ENCODE measurements at regions not wholly inside any gene's neighbourhood (a gene's known extent, or its start where the extent isn't known, plus 50 kb on each side); places are given as distances from the start of the nearest gene placed in this dataset.

DNA sequence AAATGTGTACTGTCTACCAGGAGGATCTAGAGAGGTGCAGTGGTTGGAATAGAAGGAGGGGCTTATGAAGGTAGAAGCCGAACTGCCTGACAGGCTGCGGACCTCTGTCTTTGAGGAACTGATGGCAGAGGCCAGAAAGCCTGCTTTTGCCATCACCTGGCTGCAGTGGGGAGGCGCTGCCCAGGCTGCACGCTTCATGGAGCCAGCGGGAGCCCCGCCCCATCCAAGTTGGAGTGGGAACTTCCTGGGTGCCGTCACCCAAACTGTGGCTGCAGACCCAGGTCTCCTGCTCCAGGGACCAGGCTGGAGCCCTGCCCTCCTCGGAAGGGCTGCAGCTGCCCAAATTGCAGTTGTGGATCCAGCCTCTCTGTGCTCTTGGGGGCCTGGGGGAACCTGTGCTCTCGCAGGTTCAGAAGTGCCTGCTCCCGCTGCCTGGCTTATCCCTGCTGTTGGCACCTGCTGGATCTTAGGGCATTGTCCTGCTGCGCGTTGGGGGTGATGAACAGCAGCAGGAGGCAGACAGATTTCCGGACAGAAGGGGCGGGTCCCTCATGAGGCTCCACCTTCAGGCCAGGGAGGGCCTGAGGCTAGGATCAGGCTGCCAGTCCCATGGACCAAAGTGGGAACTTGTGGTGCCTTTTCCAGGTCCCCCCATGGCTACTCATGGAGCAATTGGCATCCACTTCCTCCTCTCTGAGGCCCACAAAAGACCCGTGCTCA is 118.0 kb upstream of the PLPPR4 start (continued):
- TF ChIP-seq, protein P1, sequence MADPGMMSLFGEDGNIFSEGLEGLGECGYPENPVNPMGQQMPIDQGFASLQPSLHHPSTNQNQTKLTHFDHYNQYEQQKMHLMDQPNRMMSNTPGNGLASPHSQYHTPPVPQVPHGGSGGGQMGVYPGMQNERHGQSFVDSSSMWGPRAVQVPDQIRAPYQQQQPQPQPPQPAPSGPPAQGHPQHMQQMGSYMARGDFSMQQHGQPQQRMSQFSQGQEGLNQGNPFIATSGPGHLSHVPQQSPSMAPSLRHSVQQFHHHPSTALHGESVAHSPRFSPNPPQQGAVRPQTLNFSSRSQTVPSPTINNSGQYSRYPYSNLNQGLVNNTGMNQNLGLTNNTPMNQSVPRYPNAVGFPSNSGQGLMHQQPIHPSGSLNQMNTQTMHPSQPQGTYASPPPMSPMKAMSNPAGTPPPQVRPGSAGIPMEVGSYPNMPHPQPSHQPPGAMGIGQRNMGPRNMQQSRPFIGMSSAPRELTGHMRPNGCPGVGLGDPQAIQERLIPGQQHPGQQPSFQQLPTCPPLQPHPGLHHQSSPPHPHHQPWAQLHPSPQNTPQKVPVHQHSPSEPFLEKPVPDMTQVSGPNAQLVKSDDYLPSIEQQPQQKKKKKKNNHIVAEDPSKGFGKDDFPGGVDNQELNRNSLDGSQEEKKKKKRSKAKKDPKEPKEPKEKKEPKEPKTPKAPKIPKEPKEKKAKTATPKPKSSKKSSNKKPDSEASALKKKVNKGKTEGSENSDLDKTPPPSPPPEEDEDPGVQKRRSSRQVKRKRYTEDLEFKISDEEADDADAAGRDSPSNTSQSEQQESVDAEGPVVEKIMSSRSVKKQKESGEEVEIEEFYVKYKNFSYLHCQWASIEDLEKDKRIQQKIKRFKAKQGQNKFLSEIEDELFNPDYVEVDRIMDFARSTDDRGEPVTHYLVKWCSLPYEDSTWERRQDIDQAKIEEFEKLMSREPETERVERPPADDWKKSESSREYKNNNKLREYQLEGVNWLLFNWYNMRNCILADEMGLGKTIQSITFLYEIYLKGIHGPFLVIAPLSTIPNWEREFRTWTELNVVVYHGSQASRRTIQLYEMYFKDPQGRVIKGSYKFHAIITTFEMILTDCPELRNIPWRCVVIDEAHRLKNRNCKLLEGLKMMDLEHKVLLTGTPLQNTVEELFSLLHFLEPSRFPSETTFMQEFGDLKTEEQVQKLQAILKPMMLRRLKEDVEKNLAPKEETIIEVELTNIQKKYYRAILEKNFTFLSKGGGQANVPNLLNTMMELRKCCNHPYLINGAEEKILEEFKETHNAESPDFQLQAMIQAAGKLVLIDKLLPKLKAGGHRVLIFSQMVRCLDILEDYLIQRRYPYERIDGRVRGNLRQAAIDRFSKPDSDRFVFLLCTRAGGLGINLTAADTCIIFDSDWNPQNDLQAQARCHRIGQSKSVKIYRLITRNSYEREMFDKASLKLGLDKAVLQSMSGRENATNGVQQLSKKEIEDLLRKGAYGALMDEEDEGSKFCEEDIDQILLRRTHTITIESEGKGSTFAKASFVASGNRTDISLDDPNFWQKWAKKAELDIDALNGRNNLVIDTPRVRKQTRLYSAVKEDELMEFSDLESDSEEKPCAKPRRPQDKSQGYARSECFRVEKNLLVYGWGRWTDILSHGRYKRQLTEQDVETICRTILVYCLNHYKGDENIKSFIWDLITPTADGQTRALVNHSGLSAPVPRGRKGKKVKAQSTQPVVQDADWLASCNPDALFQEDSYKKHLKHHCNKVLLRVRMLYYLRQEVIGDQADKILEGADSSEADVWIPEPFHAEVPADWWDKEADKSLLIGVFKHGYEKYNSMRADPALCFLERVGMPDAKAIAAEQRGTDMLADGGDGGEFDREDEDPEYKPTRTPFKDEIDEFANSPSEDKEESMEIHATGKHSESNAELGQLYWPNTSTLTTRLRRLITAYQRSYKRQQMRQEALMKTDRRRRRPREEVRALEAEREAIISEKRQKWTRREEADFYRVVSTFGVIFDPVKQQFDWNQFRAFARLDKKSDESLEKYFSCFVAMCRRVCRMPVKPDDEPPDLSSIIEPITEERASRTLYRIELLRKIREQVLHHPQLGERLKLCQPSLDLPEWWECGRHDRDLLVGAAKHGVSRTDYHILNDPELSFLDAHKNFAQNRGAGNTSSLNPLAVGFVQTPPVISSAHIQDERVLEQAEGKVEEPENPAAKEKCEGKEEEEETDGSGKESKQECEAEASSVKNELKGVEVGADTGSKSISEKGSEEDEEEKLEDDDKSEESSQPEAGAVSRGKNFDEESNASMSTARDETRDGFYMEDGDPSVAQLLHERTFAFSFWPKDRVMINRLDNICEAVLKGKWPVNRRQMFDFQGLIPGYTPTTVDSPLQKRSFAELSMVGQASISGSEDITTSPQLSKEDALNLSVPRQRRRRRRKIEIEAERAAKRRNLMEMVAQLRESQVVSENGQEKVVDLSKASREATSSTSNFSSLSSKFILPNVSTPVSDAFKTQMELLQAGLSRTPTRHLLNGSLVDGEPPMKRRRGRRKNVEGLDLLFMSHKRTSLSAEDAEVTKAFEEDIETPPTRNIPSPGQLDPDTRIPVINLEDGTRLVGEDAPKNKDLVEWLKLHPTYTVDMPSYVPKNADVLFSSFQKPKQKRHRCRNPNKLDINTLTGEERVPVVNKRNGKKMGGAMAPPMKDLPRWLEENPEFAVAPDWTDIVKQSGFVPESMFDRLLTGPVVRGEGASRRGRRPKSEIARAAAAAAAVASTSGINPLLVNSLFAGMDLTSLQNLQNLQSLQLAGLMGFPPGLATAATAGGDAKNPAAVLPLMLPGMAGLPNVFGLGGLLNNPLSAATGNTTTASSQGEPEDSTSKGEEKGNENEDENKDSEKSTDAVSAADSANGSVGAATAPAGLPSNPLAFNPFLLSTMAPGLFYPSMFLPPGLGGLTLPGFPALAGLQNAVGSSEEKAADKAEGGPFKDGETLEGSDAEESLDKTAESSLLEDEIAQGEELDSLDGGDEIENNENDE (IDR thresholded peaks at IDR 0.05; ENCODE audit: insufficient replicate concordance, low read length) = no peak
- TF ChIP-seq, protein P2, sequence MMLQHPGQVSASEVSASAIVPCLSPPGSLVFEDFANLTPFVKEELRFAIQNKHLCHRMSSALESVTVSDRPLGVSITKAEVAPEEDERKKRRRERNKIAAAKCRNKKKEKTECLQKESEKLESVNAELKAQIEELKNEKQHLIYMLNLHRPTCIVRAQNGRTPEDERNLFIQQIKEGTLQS (IDR thresholded peaks at IDR 0.05; ENCODE audit: insufficient read depth, low read depth, low read length) = no peak
- TF ChIP-seq CHD2 (IDR thresholded peaks at IDR 0.05; ENCODE audit: low read length) = no peak
- TF ChIP-seq CEBPB (IDR thresholded peaks at IDR 0.05; ENCODE audit: low read depth, low read length) = no peak
- TF ChIP-seq TAF7 (optimal IDR thresholded peaks at IDR 0.05; ENCODE audit: borderline replicate concordance, low read depth, low read length) = no peak
- no peak for TF ChIP-seq MAX (IDR thresholded peaks at IDR 0.05)
- TF ChIP-seq RNF2 (IDR thresholded peaks at IDR 0.05; ENCODE audit: borderline replicate concordance, low read depth, low read length, missing control alignments, poor library complexity, severe bottlenecking) = no peak
- no peak for TF ChIP-seq GTF2F1 (IDR thresholded peaks at IDR 0.05; ENCODE audit: borderline replicate concordance, low read depth, low read length)
